NCI-H526 treated with DMSO at 0.1 percent for 48 hours (cell line): ENCODE measurements at regions not wholly inside any gene's neighbourhood (a gene's known extent, or its start where the extent isn't known, plus 50 kb on each side); places are given as distances from the start of the nearest gene placed in this dataset.

Experiments used
- DNase-seq: peaks from one replicate; lab custom pipeline; 2025; lab: John Stamatoyannopoulos, UW

- DNase-seq, result no peak
These were observed 323.1 kb downstream of the DEPDC1B start for GRCh38 chr5:60376860-60377259.

- no peak for DNase-seq
These were observed 325.6 kb downstream of the DEPDC1B start for GRCh38 chr5:60374409-60374808.

- no peak for DNase-seq
These were observed 327.2 kb downstream of the DEPDC1B start for GRCh38 chr5:60372786-60373185.

GRCh38 chr5:60371065-60371464 is 328.9 kb downstream of the DEPDC1B start:
- no peak for DNase-seq

GRCh38 chr5:60370508-60370907 is 329.5 kb downstream of the DEPDC1B start:
- DNase-seq, result no peak

GRCh38 chr5:60369391-60369790 is 330.6 kb downstream of the DEPDC1B start:
- no peak for DNase-seq

GRCh38 chr5:60368100-60368499 is 331.9 kb downstream of the DEPDC1B start:
- DNase-seq, result no peak

GRCh38 chr5:60366489-60366888 is 333.5 kb downstream of the DEPDC1B start:
- DNase-seq, result no peak

- no peak for DNase-seq
These were observed 335.0 kb downstream of the DEPDC1B start for GRCh38 chr5:60365001-60365400.

GRCh38 chr5:60362158-60362557 is 337.8 kb downstream of the DEPDC1B start:
- no peak for DNase-seq

- no peak for DNase-seq
These were observed 339.6 kb downstream of the DEPDC1B start for GRCh38 chr5:60360355-60360754.

- DNase-seq, result no peak
These were observed 342.7 kb downstream of the DEPDC1B start for GRCh38 chr5:60357302-60357701.

- DNase-seq, result no peak
These were observed 343.2 kb downstream of the DEPDC1B start for GRCh38 chr5:60356745-60357144.

- DNase-seq, result no peak
These were observed 344.8 kb downstream of the DEPDC1B start for GRCh38 chr5:60355181-60355580.

GRCh38 chr5:60354311-60354710 is 345.7 kb downstream of the DEPDC1B start:
- DNase-seq, result no peak

- DNase-seq, result no peak
These were observed 346.9 kb downstream of the DEPDC1B start for GRCh38 chr5:60352992-60353599.

- DNase-seq, result no peak
These were observed 349.2 kb downstream of the DEPDC1B start for GRCh38 chr5:60350794-60351193.

GRCh38 chr5:60349891-60350415 is 350.0 kb downstream of the DEPDC1B start:
- DNase-seq, result no peak

GRCh38 chr5:60346393-60346792 is 353.6 kb downstream of the DEPDC1B start:
- no peak for DNase-seq

GRCh38 chr5:60343102-60343501 is 356.9 kb downstream of the DEPDC1B start:
- DNase-seq, result no peak

GRCh38 chr5:60340965-60341471 is 358.9 kb downstream of the DEPDC1B start:
- DNase-seq, result no peak

- DNase-seq, result no peak
These were observed 359.6 kb downstream of the DEPDC1B start for GRCh38 chr5:60340326-60340725.

- no peak for DNase-seq
These were observed 360.2 kb downstream of the DEPDC1B start for GRCh38 chr5:60339691-60340201.

- DNase-seq, result no peak
These were observed 361.1 kb downstream of the DEPDC1B start for GRCh38 chr5:60338846-60339245.
